NCI-H2227 (cell line): ENCODE measurements at regions not wholly inside any gene's neighbourhood (a gene's known extent, or its start where the extent isn't known, plus 50 kb on each side); places are given as distances from the start of the nearest gene placed in this dataset.

Experiments used
- DNase-seq: peaks from one replicate; lab custom pipeline; 2025; ENCODE audit not compliant: unreplicated experiment; lab: John Stamatoyannopoulos, UW

DNA sequence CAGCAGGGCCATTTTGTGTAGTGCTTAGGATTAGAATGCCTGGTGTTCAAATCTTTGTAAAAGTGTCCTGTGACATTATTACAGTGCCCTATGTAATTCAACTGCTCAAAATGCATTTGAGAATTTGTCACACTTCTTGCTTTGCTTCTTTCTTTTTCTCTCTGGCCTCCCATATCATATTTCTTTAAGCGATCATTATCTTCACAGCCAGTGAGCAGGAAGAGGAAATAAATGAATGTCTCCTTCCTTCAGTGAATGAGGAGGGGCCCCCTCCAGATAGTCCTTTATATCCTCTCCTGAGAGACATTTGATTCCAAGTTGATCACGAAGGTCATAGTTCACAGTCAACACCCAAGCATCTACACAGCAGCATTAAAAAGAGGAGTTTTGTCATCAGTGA is 425.1 kb upstream of the NPVF start:
- peak; percentile 8 for DNase-seq

GRCh38 chr7:25656071-25656470 is 427.8 kb upstream of the NPVF start:
- DNase-seq: no peak

DNA sequence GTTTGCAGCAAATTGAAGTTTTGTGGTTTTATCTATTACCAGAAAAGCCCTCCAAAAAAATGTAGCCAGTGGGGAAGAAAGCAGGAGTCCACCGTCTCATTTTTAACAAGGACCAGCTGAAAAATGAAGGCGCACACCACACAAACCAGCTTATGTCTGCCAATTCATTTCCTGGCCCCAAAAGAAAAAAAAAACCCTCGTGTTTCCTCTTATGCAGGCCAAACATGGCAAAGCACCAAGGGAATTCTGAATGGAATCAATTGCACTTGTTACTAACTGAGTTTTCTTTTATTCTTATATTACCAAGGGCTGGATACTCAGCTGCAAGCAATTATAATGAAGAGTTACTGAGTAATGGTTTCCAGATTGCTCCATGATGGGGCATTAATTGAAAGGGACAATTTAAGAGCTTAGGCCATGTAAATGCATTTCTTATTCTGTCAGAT is 428.3 kb upstream of the NPVF start:
- DNase-seq: no peak

- no peak for DNase-seq
These were observed 430.1 kb upstream of the NPVF start for GRCh38 chr7:25658375-25658774.

GRCh38 chr7:25659841-25660240 is 431.6 kb upstream of the NPVF start:
- peak; percentile 8 for DNase-seq

DNA sequence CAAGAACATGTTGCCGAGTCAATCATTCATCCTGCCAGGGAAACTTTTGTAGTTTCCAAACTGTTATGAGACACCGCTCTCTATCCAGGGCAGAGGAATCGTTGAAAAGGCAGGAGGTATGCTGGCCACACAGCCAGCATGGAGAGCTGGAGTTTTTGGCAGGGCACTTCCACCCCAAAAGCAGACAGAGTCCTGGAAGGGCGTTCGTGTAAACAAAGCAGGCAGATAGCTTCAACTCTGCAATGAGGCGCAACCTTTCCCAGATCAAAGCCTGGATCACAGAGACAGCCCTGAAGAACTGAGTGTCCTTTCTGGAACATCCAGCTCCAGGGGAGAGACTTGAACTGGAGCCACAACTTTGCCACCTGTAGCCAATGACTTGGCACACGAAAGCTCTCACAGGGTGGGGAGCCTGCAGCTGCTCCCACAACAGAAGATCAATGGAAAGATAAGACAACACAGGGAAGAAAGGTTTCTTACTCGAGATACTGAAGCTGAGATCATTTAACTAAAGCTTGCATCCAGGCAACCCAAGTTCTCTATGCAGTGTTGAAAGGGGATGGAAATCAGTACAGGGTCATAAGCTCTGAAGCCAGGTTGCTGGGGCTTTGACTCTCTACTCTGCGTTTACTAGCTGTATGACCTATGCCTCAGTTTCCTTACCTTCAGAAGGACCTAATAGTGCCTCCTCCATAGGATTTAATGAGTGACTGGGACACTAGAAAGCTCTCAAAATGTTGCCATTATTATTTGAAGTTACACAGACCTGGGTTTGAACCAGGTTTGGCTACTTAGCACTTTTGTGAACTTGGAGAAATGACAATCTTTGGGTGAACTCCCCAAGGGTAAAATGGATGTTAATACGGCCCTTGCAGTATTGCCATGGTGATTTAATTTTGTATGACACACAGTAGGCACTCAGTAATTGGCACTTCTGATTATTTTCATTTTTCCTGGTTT is 434.8 kb upstream of the NPVF start:
- DNase-seq: no peak

DNA sequence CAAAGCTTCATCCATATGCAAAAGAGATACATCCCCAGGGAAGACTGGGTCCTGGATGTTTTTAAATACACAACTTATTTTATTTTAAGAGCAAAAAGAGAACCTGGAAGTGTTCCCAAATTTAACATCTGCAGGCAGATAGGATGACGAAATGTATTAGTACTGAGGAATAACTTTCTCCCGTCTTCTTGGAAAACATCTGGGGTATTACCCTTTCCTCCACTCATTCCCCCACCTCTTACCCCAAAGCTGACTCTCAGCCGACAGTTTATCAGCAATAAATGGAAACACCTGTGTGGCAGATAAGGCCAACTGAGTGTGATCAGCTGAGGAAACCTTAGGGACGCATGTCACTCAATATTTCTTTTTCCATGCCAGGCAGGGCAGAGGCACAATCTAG is 435.6 kb upstream of the NPVF start:
- DNase-seq: no peak

- DNase-seq: no peak
These were observed 436.3 kb upstream of the NPVF start for GRCh38 chr7:25664593-25664992.

DNA sequence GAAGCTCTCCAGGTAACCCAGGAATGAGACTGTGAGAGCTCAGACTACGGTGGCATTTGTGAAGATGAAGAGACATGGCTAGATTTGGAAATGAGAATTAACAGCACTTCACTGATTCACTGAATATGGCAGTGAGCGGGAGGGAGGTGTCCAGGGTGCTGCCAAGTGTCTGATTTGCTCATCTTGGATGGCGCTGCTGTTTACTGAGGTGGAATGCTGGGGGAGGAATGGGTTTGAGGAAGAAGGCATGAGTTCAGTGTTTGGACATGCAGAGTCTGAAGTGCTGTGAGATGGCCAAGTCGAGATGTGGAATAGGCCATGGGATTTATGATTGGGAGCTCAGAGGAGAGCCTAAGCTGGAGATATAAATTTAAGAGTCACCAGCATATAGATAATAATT is 437.1 kb upstream of the NPVF start:
- no peak for DNase-seq

DNA sequence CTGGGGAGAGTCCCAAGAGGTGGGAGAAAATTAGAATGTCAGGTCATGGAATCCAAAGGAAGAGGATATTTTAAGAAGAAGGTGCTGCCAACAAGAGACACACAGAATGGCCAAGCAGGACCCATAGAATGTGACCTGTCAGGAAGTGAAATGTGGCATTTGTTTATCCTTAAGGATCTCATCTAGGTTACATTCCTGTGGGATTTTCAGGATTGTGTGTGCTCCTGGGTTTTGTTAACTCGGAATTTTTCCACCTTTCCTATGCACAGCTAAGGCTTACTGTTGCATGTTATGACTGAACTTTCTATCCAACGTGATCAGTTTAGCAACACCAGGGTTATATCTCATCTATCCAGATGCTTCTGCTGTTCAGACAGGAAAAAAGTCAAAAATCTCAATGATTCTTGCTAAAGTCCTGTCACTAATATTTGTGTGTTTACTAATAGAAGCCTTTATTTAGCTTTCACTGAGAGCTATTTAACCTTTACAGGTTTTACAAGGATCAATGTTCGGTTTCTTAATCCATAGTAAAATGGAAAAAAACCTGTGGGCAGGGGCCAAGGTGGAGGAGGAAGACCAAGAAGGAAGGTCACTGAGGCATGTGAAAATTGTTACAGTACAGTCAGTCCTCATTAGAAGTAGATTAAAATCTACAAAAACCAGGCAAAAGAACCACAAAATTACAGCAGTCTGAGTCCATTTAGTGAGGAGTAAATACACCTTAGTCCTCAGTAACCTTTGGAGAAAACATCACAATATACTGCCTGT is 437.8 kb upstream of the NPVF start:
- no peak for DNase-seq

- no peak for DNase-seq
These were observed 438.4 kb upstream of the NPVF start for GRCh38 chr7:25666671-25667060.

GRCh38 chr7:25669281-25669781 is 441.0 kb upstream of the NPVF start:
- no peak for DNase-seq

GRCh38 chr7:25669961-25670841 is 441.9 kb upstream of the NPVF start:
- no peak for DNase-seq

- no peak for DNase-seq
These were observed 442.8 kb upstream of the NPVF start for GRCh38 chr7:25671111-25671510.

- DNase-seq: no peak
These were observed 444.2 kb upstream of the NPVF start for GRCh38 chr7:25672496-25672895.

DNA sequence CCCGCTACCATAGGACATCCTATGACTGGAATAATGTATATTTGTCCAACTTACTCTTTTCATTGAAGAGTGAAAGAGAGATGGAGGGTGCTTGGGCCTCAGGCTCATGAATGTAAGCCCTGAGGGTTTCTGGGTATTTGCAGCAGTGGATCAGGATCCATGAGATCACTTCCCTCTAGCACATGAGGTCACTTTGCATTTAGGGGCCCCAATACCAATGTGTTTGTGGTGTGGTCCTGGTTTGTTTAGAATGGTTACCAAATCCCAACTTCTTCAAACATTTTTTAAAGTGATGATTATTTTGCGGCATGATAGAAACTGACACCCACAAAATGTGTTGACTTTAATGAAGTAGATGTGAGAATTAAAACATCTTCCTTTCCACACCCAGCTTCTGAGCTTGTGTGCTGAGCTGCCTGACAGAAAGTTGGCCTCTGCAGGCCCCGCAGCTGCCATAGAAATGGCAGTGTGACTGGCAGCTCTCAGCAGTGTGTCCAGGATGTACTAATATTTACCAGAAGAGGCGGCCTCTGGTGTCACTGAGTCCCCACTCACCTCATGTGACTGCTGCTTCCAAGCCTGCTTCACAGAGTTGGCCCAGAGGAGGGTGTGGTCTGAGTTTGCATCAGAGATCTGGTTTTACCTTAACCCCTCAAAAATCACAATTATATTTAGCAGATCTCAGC is 447.6 kb upstream of the NPVF start:
- DNase-seq: no peak

DNA sequence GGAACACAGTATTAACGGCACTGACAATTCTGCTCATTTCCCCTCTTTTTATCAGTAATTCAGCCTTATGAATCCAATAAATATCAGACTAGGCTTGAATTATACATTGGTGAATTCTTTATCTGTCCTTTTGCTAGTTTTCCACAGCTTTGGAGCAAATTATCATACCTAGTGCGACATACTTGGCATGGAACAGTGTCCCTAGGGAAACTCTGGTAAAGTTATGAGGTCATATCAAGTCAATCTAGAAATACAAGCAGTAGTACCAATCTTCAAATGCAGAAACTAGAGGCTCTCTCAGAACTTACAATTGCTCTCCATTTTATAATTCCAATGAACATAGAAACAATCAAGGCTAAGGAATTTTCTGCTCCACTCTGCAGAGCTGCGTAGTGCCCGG is 449.3 kb upstream of the NPVF start:
- DNase-seq: no peak

GRCh38 chr7:25678215-25678614 is 449.9 kb upstream of the NPVF start:
- no peak for DNase-seq

DNA sequence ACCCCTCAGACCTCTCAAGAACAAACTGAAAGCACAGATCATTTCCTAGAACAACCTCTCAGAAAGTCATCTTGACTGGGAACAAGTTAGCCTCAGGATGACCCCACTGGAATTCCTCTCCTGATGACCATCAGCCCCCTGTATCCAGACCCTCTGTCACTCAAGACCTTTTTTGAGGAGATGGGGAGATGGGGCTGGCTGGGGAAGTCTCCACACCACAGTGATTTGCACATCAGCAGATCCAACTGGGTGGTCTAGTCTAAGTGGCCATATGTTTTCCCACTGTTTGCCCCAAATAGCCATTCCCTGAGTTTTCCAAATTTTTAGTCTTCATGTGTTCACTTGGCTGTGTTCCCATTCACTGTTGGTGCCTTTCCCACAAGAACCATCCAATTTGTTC is 452.4 kb upstream of the NPVF start:
- no peak for DNase-seq

DNA sequence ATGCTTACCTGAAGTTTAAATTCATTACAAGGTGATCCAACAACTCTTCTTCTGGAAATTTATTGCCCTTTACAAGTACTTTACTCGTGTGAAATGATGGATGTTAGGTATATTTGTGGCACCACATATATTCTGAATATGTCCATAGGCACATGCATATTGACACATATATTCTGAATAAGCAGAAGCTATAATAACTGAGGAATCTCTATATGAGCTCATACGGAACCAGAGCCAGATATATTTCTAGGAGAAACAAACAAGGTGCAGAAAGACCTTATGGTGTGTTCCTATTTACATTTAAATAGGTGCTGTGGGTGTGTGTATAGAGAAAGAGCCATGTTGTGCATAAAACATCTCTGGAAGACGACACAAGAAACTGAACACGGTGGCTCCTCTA is 456.1 kb upstream of the NPVF start:
- DNase-seq: no peak
